Neural progenitor cell (in vitro differentiated cells): ENCODE measurements at regions not wholly inside any gene's neighbourhood (a gene's known extent, or its start where the extent isn't known, plus 50 kb on each side); places are given as distances from the start of the nearest gene placed in this dataset.
"Not testable (repeated sequence)": the region's sequence is repeated elsewhere in the genome, so short reads cannot be mapped to it uniquely, and the experiment has no call there.

ENCODE experiments used
- EZH2 ChIP-seq: fragments of 200-600 bp; sonication (generic); IDR thresholded peaks from 2 replicates; pipeline ENCODE4 v1.6.1; 2017; ENCODE audit warnings: antibody characterized with exemption, mild to moderate bottlenecking, moderate library complexity
- TF ChIP-seq, protein P1 (sequence below): fragments of 200-600 bp; sonication (generic); IDR thresholded peaks from 2 replicates; pipeline ENCODE4 v1.5.1; 2017; ENCODE audit warnings: antibody characterized with exemption, mild to moderate bottlenecking

- TF ChIP-seq, protein P1, sequence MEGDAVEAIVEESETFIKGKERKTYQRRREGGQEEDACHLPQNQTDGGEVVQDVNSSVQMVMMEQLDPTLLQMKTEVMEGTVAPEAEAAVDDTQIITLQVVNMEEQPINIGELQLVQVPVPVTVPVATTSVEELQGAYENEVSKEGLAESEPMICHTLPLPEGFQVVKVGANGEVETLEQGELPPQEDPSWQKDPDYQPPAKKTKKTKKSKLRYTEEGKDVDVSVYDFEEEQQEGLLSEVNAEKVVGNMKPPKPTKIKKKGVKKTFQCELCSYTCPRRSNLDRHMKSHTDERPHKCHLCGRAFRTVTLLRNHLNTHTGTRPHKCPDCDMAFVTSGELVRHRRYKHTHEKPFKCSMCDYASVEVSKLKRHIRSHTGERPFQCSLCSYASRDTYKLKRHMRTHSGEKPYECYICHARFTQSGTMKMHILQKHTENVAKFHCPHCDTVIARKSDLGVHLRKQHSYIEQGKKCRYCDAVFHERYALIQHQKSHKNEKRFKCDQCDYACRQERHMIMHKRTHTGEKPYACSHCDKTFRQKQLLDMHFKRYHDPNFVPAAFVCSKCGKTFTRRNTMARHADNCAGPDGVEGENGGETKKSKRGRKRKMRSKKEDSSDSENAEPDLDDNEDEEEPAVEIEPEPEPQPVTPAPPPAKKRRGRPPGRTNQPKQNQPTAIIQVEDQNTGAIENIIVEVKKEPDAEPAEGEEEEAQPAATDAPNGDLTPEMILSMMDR: not testable (repeated sequence)
- not testable (repeated sequence) for TF ChIP-seq EZH2
These were observed 58.6 kb upstream of the ANKRD20A1 start for GRCh38 chr9:67800170-67800569.
